HUES6 (cell line): ENCODE measurements at regions not wholly inside any gene's neighbourhood (a gene's known extent, or its start where the extent isn't known, plus 50 kb on each side); places are given as distances from the start of the nearest gene placed in this dataset.

Experiments used
- H3K27ac ChIP-seq: 2 replicates; pipeline ENCODE4 v1.7.0; 2013; ENCODE audit warnings: low read depth, mild to moderate bottlenecking, low read length, inconsistent platforms
- H3K27me3 ChIP-seq: 2 replicates; pipeline ENCODE4 v1.6.1; 2013; ENCODE audit warnings: low read length; ENCODE audit not compliant: control insufficient read depth, insufficient read depth
- H3K36me3 ChIP-seq: 2 replicates; pipeline ENCODE4 v1.6.1; 2013; ENCODE audit warnings: low read length; ENCODE audit not compliant: control insufficient read depth, insufficient read depth
- H3K4me1 ChIP-seq: 2 replicates; pipeline ENCODE4 v1.6.1; 2013; ENCODE audit warnings: low read length; ENCODE audit not compliant: control insufficient read depth, insufficient read depth
- H3K4me3 ChIP-seq: 2 replicates; pipeline ENCODE4 v1.5.1; 2013; ENCODE audit warnings: low read depth, low read length
- H3K9ac ChIP-seq: one replicate; pipeline ENCODE4 v1.6.1; 2013; ENCODE audit warnings: mild to moderate bottlenecking, low read length
- H3K9me3 ChIP-seq: 2 replicates; pipeline ENCODE4 v1.6.1; 2013; ENCODE audit warnings: low read depth, low read length; ENCODE audit not compliant: control insufficient read depth, insufficient read depth

DNA sequence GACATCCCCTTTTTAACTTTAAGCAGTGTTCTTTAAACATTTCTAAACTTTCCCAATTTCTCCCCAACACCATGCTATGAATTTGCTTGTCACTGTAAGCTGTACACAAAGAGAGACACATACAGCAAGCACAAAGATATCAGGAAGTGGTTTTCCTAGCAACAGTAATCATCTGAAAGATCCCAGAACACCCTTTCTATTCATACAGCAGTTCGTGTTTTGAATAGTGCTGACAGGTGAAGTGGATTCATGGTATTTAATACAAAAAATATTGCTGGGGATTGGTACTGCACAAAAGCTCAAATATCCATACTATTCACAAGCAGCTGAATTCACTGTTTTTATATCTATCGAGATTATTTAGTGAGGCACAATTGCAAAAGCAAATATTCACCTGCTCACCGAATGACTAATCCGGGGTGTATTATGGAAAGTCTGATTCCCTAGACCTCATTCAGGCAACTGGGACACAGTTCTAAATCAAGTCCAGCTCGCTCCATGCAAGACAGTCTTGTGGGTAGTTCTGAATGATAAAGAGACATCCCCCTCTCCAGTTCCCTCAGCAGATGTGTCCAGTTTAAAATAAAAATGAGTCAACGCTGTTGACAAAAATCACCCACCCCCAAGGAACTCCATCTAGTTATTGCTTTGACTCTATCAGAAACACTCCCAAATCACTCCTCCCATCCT lies 107.1 kb upstream of the TSHZ2 start:
- Histone ChIP-seq H3K4me3 (no peak overlapping the region), H3K9me3 (no peaks in the 10 kb centered on the region), H3K27ac (no peak overlapping the region), H3K9ac (no peak overlapping the region), H3K4me1 (no peaks in the 10 kb centered on the region), H3K27me3 (no peaks in the 10 kb centered on the region), H3K36me3 (no peaks in the 10 kb centered on the region)

DNA sequence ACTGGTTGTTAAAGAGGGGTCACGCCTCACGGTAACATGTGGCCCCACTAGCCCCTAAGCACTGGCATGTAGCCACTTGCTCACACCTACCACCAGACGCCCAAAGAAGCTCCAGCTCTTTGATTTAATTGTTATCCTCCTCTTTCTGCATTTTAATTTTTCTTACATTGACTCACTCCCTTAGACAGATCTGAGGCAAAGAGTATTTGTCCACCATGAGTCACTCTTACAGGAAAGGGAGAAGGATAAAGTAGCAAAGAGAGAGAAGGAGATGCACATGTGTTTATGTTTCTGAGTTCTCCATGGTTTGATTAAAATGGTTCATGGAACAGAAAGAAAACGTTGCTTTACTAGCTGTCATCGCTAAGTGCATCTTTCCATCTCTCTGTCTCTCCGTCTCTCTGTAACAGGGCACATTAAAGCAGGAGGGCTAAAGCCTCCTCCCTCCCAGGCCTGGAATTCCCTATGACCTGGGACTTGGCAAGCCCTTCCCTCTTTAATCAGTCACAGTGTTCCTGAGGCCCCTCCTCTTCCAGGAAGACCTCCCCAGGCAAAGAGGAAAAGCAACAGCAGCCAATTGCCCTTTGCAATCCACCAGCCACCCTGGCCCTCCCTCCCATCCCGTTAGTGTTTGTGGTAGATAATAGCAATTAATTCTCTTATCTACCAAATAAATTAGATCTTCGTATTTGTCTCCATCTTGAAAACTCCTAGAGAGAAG lies 112.8 kb upstream of the TSHZ2 start:
- Histone ChIP-seq H3K36me3 (no peaks in the 10 kb centered on the region), H3K27me3 (no peaks in the 10 kb centered on the region), H3K4me3 (no peak overlapping the region), H3K27ac (no peak overlapping the region), H3K4me1 (no peaks in the 10 kb centered on the region), H3K9ac (no peak overlapping the region), H3K9me3 (no peaks in the 10 kb centered on the region)

DNA sequence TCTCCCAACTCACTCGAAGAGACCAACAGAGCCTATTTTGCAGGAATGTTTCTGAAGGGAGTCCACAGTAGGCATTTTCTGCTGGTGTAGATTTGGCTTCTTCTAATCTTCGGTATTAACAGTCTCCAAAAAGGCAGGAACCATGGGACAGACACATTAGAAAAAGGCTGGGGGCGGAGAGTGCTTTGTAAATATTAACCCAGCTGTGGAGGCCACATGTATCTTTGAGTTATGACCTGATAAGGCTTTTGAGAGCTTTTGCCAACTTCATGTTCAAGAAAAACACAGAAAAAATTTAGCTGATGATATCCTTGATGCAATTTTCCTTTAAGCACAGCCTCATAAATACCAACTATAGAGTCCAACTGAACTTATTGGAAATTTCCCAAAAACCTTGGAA lies 119.4 kb upstream of the TSHZ2 start:
- Histone ChIP-seq H3K36me3 (no peaks in the 10 kb centered on the region), H3K27me3 (no peaks in the 10 kb centered on the region), H3K4me3 (no peak overlapping the region), H3K9ac (no peak overlapping the region), H3K27ac (no peak overlapping the region), H3K9me3 (no peaks in the 10 kb centered on the region), H3K4me1 (no peaks in the 10 kb centered on the region)

DNA sequence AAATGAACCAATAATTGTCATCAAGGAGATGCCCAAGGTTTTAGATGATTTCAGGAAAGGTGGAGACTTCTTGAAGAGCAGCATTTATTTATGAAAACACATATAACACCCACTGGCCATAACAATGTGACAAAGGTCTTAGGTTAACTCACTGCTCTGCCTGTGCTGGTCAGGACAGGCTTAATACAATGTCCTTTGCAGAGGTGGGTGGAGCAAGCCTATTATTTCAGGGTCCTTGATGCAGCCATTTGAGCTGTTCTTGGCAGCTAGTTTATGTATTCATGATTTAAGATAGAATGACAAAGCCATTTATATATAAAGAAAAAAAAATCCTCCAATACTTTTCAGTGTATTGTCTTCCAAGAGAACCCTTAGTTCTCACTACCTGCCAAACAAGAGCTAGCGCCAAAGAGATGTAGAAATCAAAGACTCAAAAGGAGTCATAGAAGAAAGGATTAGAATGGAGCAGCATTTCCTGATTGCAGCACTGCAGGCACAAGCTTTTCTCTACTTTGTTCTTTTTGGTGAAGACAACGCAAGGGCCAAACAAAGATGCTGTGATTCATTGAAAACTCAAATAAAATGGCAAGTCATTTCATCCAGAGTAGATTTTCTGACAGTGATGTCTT lies 124.3 kb upstream of the TSHZ2 start:
- Histone ChIP-seq H3K27me3 (no peaks in the 10 kb centered on the region), H3K9ac (no peak overlapping the region), H3K4me3 (no peak overlapping the region), H3K27ac (no peak overlapping the region), H3K4me1 (peaks cover 3% of the 10 kb centered on the region; the same call in 1 of the 2 replicates), H3K36me3 (no peaks in the 10 kb centered on the region), H3K9me3 (no peaks in the 10 kb centered on the region)

DNA sequence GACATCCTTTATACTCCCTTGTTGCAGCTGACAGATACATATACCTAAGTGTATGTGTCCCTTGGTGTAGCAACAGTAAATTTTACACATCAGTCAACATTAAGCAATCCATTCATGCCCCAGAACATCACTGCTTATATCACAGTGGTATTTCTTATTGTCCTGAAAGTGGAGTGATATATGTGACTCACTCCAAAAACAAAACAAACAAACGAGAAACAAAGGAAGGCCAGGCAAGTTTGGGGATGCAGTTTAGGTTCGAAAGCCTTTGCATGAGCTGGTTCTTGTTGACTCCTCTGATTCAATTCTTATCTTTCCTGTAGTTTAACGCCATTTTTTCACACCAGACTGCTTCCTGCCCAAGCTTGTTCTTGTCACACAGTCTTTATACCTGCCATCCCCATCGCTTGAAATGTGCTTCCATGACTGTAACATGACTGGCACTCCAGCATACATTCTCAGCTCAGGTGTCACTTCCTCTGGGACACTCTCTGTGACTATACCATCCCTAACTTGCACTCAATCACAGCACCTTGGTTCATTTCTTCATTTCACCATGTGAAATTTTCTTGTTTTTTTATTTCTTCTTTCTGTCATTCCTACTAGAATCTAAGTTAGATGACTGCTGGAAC lies 125.0 kb upstream of the TSHZ2 start:
- Histone ChIP-seq H3K4me3 (no peak overlapping the region), H3K27me3 (no peaks in the 10 kb centered on the region), H3K9ac (no peak overlapping the region), H3K4me1 (peaks cover 3% of the 10 kb centered on the region; the same call in 1 of the 2 replicates), H3K27ac (no peak overlapping the region), H3K9me3 (no peaks in the 10 kb centered on the region), H3K36me3 (no peaks in the 10 kb centered on the region)

DNA sequence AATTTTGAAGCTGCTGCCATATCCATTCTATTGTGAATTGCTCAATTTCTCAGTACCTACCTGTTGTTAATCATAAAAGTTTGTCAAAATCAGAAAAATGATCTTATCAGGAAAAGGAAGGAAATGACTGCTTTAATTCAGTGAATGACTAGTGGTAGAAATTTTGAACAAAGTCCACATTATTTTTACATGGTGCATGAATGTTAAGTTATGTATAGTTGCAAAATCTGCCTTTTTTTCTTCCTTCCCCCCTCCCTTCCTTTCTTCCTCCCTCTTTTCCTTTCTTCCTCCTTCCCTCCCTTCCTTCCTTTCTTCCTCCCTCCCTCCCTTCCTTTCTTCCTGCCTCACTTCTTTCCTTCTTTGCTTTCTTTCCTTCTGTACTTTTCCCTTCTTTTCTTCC lies 127.1 kb upstream of the TSHZ2 start:
- Histone ChIP-seq H3K27me3 (no peaks in the 10 kb centered on the region), H3K4me1 (peaks cover 3% of the 10 kb centered on the region; the same call in 1 of the 2 replicates), H3K9ac (no peak overlapping the region), H3K4me3 (no peak overlapping the region), H3K36me3 (no peaks in the 10 kb centered on the region), H3K9me3 (no peaks in the 10 kb centered on the region), H3K27ac (no peak overlapping the region)

DNA sequence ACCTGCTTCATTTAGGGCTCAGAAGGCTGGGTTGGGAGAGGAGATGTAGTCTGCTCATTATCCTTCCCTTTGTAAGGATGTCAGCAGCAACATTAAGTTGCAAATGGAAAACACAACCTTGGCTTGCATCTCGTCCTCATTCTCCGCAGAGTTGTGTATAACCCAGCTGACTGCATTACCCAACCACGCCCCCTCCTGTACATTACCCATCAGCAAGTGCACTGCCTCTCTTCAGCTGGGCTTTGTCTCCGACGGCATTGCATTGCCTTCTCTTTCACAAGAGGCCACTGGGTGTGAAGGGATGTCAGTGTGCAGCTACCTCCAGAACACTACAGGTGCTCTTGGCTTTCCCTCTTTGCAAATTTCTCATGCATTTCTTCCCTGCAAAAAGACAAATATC lies 128.7 kb upstream of the TSHZ2 start:
- Histone ChIP-seq H3K9ac (no peak overlapping the region), H3K36me3 (no peaks in the 10 kb centered on the region), H3K9me3 (no peaks in the 10 kb centered on the region), H3K4me1 (peaks cover 3% of the 10 kb centered on the region; the same call in 1 of the 2 replicates), H3K27ac (no peak overlapping the region), H3K4me3 (no peak overlapping the region), H3K27me3 (no peaks in the 10 kb centered on the region)

DNA sequence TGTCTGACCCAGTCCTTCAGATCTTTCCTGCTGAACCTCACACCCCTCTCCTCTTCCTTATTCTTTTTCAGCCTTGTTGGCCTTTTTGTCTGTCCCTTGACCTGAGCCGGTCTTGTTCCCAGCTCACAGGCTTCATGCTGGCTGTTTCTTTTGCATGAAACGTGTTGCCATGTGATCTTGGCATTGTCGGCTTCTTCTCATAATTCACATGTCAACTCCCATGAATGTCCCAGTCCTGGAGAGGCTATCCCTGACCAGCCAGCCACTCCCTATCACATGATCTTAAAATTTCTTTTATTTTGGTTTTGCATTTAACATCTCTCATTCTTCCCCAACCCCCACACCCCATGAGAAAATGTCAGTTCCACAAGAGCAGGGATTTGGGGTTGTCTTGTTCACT lies 131.2 kb upstream of the TSHZ2 start:
- no peaks in the 10 kb centered on the region for H3K9me3 ChIP-seq
- H3K27ac ChIP-seq = no peak overlapping the region
- H3K4me3 ChIP-seq = no peak overlapping the region

DNA sequence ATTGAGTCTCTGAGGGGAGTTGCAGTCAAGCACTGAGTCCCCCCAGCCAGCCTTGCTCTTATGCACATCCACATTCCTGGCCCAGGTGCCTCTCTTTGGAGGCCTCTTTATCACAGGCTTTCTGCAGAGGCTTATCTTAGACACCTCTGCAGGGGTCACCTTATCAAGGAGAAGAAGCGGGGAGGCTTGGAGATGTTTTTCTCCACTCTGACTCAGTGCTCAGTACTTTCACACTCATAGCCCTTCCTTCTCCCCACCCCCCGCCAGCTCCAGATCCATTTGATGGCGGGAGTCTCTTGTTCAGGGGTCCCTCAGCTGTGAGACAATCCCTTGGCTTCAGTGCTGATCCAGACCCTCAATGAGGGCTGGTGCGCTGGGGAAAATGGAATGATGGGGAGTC lies 132.1 kb upstream of the TSHZ2 start:
- Histone ChIP-seq H3K36me3 (no peaks in the 10 kb centered on the region), H3K27me3 (no peaks in the 10 kb centered on the region), H3K4me1 (no peaks in the 10 kb centered on the region), H3K4me3 (no peak overlapping the region), H3K27ac (no peak overlapping the region), H3K9me3 (no peaks in the 10 kb centered on the region), H3K9ac (no peak overlapping the region)

More for the DNA sequence above, 131.2 kb upstream of the TSHZ2 start:
- Histone ChIP-seq H3K4me1 (no peaks in the 10 kb centered on the region), H3K27me3 (no peaks in the 10 kb centered on the region), H3K36me3 (no peaks in the 10 kb centered on the region), H3K9ac (no peak overlapping the region)

DNA sequence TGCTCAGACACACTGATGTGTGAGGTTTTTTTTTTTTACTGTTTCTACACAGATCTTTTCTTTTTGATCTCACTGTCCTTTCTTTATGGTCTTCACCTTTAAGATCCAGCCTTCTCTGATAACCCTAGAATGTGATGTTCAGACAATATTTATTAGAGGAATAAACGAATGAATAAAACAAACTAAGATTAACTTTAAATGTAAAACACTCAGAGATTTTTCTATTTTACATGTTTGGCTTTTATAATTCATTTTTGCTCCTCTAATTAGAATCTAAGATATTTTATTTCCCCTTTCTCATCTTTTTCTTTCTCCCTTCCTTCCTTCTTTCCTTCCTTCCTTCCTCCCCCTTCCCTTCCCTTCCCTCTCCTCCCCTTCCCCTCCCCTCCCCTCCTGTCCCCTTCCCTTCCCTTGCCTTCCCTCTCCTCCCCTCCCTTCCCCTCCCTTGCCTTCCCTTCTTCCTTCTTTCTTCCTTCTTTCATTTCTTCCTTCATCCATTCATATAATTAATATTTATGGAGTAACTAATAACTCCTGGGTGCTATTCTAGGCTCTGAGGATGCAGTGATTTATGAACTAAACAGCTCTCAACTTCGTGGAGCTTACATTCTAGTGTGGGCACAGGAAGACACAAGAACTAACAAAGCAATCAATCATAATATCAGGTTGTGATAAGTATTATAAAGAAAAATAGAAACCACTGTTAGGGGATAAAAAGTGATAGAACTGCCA lies 133.5 kb upstream of the TSHZ2 start:
- H3K9ac ChIP-seq = no peak overlapping the region

More for the DNA sequence above, 133.5 kb upstream of the TSHZ2 start:
- H3K27me3 ChIP-seq = no peaks in the 10 kb centered on the region
- H3K9me3 ChIP-seq = no peaks in the 10 kb centered on the region
- no peak overlapping the region for H3K27ac ChIP-seq
- no peaks in the 10 kb centered on the region for H3K4me1 ChIP-seq
- no peak overlapping the region for H3K4me3 ChIP-seq
- no peaks in the 10 kb centered on the region for H3K36me3 ChIP-seq
